Ishikawa (cell line): ENCODE measurements at regions not wholly inside any gene's neighbourhood (a gene's known extent, or its start where the extent isn't known, plus 50 kb on each side); places are given as distances from the start of the nearest gene placed in this dataset.

Source experiments
- CEBPB ChIP-seq: IDR thresholded peaks from 2 replicates; pipeline ENCODE4 v1.6.1; 2012
- CREB1 ChIP-seq: IDR thresholded peaks from 2 replicates; pipeline ENCODE4 v1.6.1; 2012; ENCODE audit warnings: low read depth
- EP300 ChIP-seq: IDR thresholded peaks from 2 replicates; pipeline ENCODE4 v1.6.1; 2012; ENCODE audit warnings: borderline replicate concordance
- FOXM1 ChIP-seq: IDR thresholded peaks from 2 replicates; pipeline ENCODE4 v1.6.1; 2012; ENCODE audit warnings: low read depth, borderline replicate concordance
- RAD21 ChIP-seq: IDR thresholded peaks from 2 replicates; pipeline ENCODE4 v1.6.1; 2012; ENCODE audit warnings: low read depth
- YY1 ChIP-seq: IDR thresholded peaks from 2 replicates; pipeline ENCODE4 v1.6.1; 2012; ENCODE audit warnings: low read depth
- ZBTB7A ChIP-seq: IDR thresholded peaks from 2 replicates; pipeline ENCODE4 v1.6.1; 2012; ENCODE audit warnings: low read depth
- TF ChIP-seq, protein P1 (sequence below): IDR thresholded peaks from 2 replicates; pipeline ENCODE4 v1.6.1; 2012
- TF ChIP-seq, protein P2 (sequence below): IDR thresholded peaks from 2 replicates; pipeline ENCODE4 v1.6.1; 2012; ENCODE audit warnings: low read depth, mild to moderate bottlenecking

DNA sequence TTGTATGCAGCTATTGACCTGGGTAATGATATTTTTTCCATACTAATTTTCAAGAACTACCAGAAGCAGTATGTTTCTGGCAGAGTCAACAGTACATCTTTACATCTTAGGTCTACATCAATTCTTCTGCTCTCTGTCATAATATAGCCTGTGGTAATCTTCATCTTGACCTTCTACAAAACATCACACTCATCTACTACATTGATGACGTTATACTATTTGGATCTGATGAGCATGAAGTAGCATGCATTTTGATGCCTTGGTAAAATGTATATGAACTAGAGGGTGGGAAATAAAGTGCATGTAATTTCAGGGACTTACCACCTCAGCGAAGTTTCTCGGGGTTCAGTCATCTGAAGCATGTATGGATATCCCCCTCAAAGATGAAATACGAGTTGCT lies 629.7 kb upstream of the SGCD start:
- TF ChIP-seq CEBPB, result no peak
- TF ChIP-seq, protein P1, sequence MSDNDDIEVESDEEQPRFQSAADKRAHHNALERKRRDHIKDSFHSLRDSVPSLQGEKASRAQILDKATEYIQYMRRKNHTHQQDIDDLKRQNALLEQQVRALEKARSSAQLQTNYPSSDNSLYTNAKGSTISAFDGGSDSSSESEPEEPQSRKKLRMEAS, result no peak
- no peak for TF ChIP-seq RAD21
- no peak for TF ChIP-seq ZBTB7A
- TF ChIP-seq YY1, result no peak
- TF ChIP-seq, protein P2, sequence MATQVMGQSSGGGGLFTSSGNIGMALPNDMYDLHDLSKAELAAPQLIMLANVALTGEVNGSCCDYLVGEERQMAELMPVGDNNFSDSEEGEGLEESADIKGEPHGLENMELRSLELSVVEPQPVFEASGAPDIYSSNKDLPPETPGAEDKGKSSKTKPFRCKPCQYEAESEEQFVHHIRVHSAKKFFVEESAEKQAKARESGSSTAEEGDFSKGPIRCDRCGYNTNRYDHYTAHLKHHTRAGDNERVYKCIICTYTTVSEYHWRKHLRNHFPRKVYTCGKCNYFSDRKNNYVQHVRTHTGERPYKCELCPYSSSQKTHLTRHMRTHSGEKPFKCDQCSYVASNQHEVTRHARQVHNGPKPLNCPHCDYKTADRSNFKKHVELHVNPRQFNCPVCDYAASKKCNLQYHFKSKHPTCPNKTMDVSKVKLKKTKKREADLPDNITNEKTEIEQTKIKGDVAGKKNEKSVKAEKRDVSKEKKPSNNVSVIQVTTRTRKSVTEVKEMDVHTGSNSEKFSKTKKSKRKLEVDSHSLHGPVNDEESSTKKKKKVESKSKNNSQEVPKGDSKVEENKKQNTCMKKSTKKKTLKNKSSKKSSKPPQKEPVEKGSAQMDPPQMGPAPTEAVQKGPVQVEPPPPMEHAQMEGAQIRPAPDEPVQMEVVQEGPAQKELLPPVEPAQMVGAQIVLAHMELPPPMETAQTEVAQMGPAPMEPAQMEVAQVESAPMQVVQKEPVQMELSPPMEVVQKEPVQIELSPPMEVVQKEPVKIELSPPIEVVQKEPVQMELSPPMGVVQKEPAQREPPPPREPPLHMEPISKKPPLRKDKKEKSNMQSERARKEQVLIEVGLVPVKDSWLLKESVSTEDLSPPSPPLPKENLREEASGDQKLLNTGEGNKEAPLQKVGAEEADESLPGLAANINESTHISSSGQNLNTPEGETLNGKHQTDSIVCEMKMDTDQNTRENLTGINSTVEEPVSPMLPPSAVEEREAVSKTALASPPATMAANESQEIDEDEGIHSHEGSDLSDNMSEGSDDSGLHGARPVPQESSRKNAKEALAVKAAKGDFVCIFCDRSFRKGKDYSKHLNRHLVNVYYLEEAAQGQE, result no peak
- no peak for TF ChIP-seq CREB1
- TF ChIP-seq FOXM1, result no peak
- TF ChIP-seq EP300, result no peak
